ENCODE measurements at regions not wholly inside any gene's neighbourhood (a gene's known extent, or its start where the extent isn't known, plus 50 kb on each side); places are given as distances from the start of the nearest gene placed in this dataset.

DNA sequence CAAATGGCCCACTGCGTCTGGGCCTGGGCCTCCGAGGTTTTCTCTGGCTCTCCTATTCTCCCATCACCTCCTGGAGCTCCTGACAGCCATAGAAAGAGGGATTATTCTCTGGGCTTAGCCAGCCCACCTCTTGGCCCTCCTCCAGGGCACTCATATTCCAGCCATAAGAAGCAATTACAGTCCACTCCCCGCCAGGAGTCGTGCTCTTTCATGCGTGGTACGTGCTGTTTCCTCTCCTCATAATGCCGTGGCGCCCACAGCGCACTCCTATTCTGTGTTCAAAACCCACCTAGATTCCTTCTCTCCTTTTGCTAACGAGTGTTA is 240.8 kb upstream of the ZNF462 start:
- Histone ChIP-seq H3K27ac (no peak overlapping the region), H3K36me3 (no peaks in the 10 kb centered on the region), H3K4me3 (ENCODE audit: low read depth, low read length) (no peak overlapping the region), H3K9me3 (ENCODE audit: severe bottlenecking) (no peaks in the 10 kb centered on the region), H3K27me3 (ENCODE audit: insufficient read depth, low read depth, severe bottlenecking) (no peaks in the 10 kb centered on the region)
- no peak for TF ChIP-seq CTCF (IDR thresholded peaks at IDR 0.05; ENCODE audit: low read depth, low read length)
- no peak for DNase-seq

DNA sequence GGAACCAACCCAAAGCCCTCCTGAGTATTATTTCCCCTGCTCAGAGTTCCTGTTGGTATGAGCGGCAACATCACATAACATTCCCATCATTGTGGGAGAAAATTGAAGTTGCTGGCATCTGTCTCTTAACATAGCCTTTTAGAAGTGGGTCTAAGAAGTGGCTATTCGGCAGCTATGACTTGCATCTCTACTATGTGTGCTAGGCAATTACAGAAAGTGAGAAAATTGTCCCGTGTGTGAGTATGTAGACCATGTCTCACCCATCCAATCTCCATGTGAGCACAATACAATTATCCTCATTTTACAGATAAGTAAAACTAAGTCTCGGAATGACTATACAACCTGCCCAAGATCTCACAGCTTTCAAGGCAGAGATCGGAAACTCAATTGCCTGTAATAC is 239.4 kb upstream of the ZNF462 start:
- Histone ChIP-seq H3K9me3 (ENCODE audit: severe bottlenecking) (no peaks in the 10 kb centered on the region), H3K4me3 (ENCODE audit: low read depth, low read length) (no peak overlapping the region), H3K27ac (no peak overlapping the region), H3K27me3 (ENCODE audit: insufficient read depth, low read depth, severe bottlenecking) (no peaks in the 10 kb centered on the region), H3K36me3 (no peaks in the 10 kb centered on the region)
- no peak for DNase-seq
- TF ChIP-seq CTCF (IDR thresholded peaks at IDR 0.05; ENCODE audit: low read depth, low read length), result no peak

DNA sequence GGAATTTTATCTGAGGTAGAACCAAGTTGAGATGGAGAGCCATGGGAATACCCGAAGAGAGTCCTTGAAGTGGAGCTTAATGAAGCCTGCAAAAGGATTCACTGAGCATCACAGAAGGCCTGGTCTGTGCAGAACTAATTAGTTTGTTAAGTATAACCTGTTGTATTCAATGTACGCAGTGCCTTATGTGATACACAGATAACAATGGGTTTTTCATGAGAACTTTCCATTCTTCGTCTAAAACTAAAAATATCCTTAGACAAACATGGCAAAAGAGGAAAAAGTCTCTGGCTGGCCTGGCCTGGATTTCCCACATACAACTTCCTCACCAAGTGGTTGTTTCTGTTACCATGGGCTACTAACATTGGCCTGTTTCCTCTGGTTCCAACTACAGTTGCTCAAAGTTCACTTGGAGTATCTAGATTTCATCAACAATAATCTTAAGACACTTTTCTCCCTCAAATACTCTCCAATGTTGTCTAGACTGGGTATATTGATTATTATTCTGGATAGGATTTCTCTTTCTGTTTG is 237.6 kb upstream of the ZNF462 start:
- H3K4me3 ChIP-seq (ENCODE audit: low read depth, low read length), result no peak overlapping the region
- H3K27ac ChIP-seq, result no peak overlapping the region
- no peak for TF ChIP-seq CTCF (IDR thresholded peaks at IDR 0.05; ENCODE audit: low read depth, low read length)
- no peaks in the 10 kb centered on the region for H3K27me3 ChIP-seq (ENCODE audit: insufficient read depth, low read depth, severe bottlenecking)
- no peaks in the 10 kb centered on the region for H3K9me3 ChIP-seq (ENCODE audit: severe bottlenecking)
- no peaks in the 10 kb centered on the region for H3K36me3 ChIP-seq
- DNase-seq, result no peak

DNA sequence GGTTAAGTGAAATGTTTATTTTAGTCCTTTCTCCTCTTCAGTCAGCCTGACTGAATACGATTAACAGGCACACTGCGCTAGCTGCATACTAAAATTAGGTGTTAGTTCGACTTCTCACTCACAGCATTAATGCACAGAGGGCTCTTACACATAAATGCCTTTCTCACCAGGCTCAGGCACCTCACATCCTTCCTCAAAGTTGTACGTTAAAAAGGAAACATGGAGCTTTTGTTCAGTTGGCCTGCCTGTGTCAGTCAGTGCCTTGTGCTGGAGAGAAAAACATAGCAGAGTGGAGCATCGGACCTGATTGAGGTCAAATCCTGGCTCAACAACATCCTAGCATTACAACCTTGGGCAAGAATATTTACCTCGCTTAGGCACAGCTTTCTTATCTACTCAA is 236.0 kb upstream of the ZNF462 start:
- H3K4me3 ChIP-seq (ENCODE audit: low read depth, low read length), result no peak overlapping the region
- H3K9me3 ChIP-seq (ENCODE audit: severe bottlenecking), result no peaks in the 10 kb centered on the region
- DNase-seq, result no peak
- no peaks in the 10 kb centered on the region for H3K36me3 ChIP-seq
- H3K27ac ChIP-seq, result no peak overlapping the region
- TF ChIP-seq CTCF (IDR thresholded peaks at IDR 0.05; ENCODE audit: low read depth, low read length), result no peak
- no peaks in the 10 kb centered on the region for H3K27me3 ChIP-seq (ENCODE audit: insufficient read depth, low read depth, severe bottlenecking)

DNA sequence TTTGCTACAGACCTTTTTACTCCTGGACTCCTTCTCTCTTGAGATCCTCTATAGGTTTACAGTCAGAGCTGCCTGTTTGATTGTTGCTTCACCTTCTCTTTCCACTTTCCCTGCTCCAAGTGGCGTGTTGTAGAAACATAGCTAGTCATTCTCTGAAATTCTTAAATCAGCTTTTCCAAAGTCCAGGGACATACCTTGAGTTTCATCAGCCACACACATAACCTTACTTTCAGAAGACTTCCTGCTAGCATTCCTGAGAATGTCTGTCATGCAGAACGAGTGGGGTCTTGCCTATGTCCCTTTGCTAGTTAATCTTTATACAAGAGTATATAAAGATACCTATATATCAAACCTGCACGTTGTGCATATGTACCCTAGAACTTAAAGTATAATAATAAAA is 230.3 kb upstream of the ZNF462 start:
- no peak for TF ChIP-seq CTCF (IDR thresholded peaks at IDR 0.05; ENCODE audit: low read depth, low read length)
- no peaks in the 10 kb centered on the region for H3K36me3 ChIP-seq
- no peaks in the 10 kb centered on the region for H3K9me3 ChIP-seq (ENCODE audit: severe bottlenecking)
- no peak for DNase-seq
- no peak overlapping the region for H3K4me3 ChIP-seq (ENCODE audit: low read depth, low read length)
- H3K27me3 ChIP-seq (ENCODE audit: insufficient read depth, low read depth, severe bottlenecking), result no peaks in the 10 kb centered on the region
- no peak overlapping the region for H3K27ac ChIP-seq

- no peak for TF ChIP-seq CTCF (IDR thresholded peaks at IDR 0.05; ENCODE audit: low read depth, low read length)
- no peak for DNase-seq
- no peaks in the 10 kb centered on the region for H3K27me3 ChIP-seq (ENCODE audit: insufficient read depth, low read depth, severe bottlenecking)
- no peaks in the 10 kb centered on the region for H3K36me3 ChIP-seq
- no peak overlapping the region for H3K4me3 ChIP-seq (ENCODE audit: low read depth, low read length)
- no peaks in the 10 kb centered on the region for H3K9me3 ChIP-seq (ENCODE audit: severe bottlenecking)
- H3K27ac ChIP-seq, result no peak overlapping the region
These were observed 228.8 kb upstream of the ZNF462 start for GRCh38 chr9:106634183-106634582.

Measured in WERI-Rb-1 (cell line).